ENCODE measurements at regions not wholly inside any gene's neighbourhood (a gene's known extent, or its start where the extent isn't known, plus 50 kb on each side); places are given as distances from the start of the nearest gene placed in this dataset.
A peak's percentile ranks its signal among the peaks of the same experiment; 100 is the strongest.

- peaks cover 0 to 20% of the 10 kb centered on the region in 2 donors for H3K36me3 Mint-ChIP-seq
- H3K9me3 Mint-ChIP-seq = peaks cover 5 to 14% (median 9%) of the 10 kb centered on the region in 7 donors
- no peak overlapping the region for H3K4me3 Mint-ChIP-seq
- no peaks in the 10 kb centered on the region for H3K4me1 Mint-ChIP-seq
- no peak for ATAC-seq (ENCODE audit: low read depth in 2 of 2)
- no peak for DNase-seq
- H3K27ac Mint-ChIP-seq = no peak overlapping the region
- H3K27me3 Mint-ChIP-seq = peaks cover 0 to 6% (median 0%) of the 10 kb centered on the region in 3 donors
Observed at GRCh38 chr12:46679754-46680153, 146.0 kb downstream of the SLC38A4 start.

GRCh38 chr12:46678426-46678825, 147.4 kb downstream of the SLC38A4 start:
- no peak overlapping the region for H3K27ac Mint-ChIP-seq
- DNase-seq (no peak), ATAC-seq (ENCODE audit: low read depth in 2 of 2) (no peak)
- peaks cover 0 to 7% of the 10 kb centered on the region in 2 donors for H3K36me3 Mint-ChIP-seq
- peaks cover 0 to 5% (median 0%) of the 10 kb centered on the region in 7 donors for H3K9me3 Mint-ChIP-seq
- H3K27me3 Mint-ChIP-seq = no peaks in the 10 kb centered on the region
- no peak overlapping the region for H3K4me3 Mint-ChIP-seq
- no peaks in the 10 kb centered on the region for H3K4me1 Mint-ChIP-seq

GRCh38 chr12:46677749-46678148, 148.0 kb downstream of the SLC38A4 start:
- no peak for ATAC-seq (ENCODE audit: low read depth in 2 of 2)

GRCh38 chr12:46676797-46677520, 148.8 kb downstream of the SLC38A4 start:
- Mint-ChIP-seq H3K4me1 (no peaks in the 10 kb centered on the region), H3K9me3 (peaks cover 0 to 2% (median 0%) of the 10 kb centered on the region in 7 donors), H3K4me3 (no peak overlapping the region), H3K36me3 (no peaks in the 10 kb centered on the region), H3K27me3 (no peaks in the 10 kb centered on the region), H3K27ac (peak overlapping the region in 1 of 6 donors; percentile 33)
- ATAC-seq (ENCODE audit: low read depth in 2 of 2) (no peak), DNase-seq (no peak)

More at GRCh38 chr12:46677749-46678148, 148.0 kb downstream of the SLC38A4 start:
- no peak for DNase-seq
- H3K4me3 Mint-ChIP-seq = no peak overlapping the region
- H3K27me3 Mint-ChIP-seq = no peaks in the 10 kb centered on the region
- H3K27ac Mint-ChIP-seq = no peak overlapping the region
- peaks cover 0 to under 1% (median 0%) of the 10 kb centered on the region in 7 donors for H3K9me3 Mint-ChIP-seq
- no peaks in the 10 kb centered on the region for H3K4me1 Mint-ChIP-seq
- peaks cover 0 to under 1% of the 10 kb centered on the region in 2 donors for H3K36me3 Mint-ChIP-seq

GRCh38 chr12:46676396-46676795, 149.4 kb downstream of the SLC38A4 start:
- Mint-ChIP-seq H3K27ac (peak overlapping the region in 1 of 6 donors; percentile 26), H3K27me3 (no peaks in the 10 kb centered on the region), H3K9me3 (peaks cover 0 to 2% (median 0%) of the 10 kb centered on the region in 7 donors), H3K4me3 (no peak overlapping the region), H3K36me3 (no peaks in the 10 kb centered on the region), H3K4me1 (no peaks in the 10 kb centered on the region)
- DNase-seq (no peak), ATAC-seq (ENCODE audit: low read depth in 2 of 2) (no peak)

- H3K36me3 Mint-ChIP-seq = no peaks in the 10 kb centered on the region
- H3K27me3 Mint-ChIP-seq = no peaks in the 10 kb centered on the region
- ATAC-seq (ENCODE audit: low read depth in 2 of 2) (no peak), DNase-seq (no peak)
- H3K4me1 Mint-ChIP-seq = no peaks in the 10 kb centered on the region
- peak overlapping the region in 1 of 6 donors; percentile 0 for H3K27ac Mint-ChIP-seq
- peaks cover 0 to 2% (median 0%) of the 10 kb centered on the region in 7 donors for H3K9me3 Mint-ChIP-seq
- H3K4me3 Mint-ChIP-seq = no peak overlapping the region
Observed at GRCh38 chr12:46675736-46676135, 150.1 kb downstream of the SLC38A4 start.

- Mint-ChIP-seq H3K9me3 (peaks cover 0 to 5% (median 2%) of the 10 kb centered on the region in 7 donors), H3K27me3 (no peaks in the 10 kb centered on the region), H3K4me3 (no peak overlapping the region), H3K36me3 (peaks cover 3 to 9% of the 10 kb centered on the region in 2 donors), H3K27ac (peak overlapping the region in 2 of 6 donors; percentile 57 to 63), H3K4me1 (no peaks in the 10 kb centered on the region)
- DNase-seq (no peak), ATAC-seq (ENCODE audit: low read depth in 2 of 2) (no peak)
Observed at GRCh38 chr12:46674800-46675199, 151.0 kb downstream of the SLC38A4 start.

- no peak for ATAC-seq (ENCODE audit: low read depth in 2 of 2)
- Mint-ChIP-seq H3K27me3 (no peaks in the 10 kb centered on the region), H3K36me3 (peaks cover 5 to 11% of the 10 kb centered on the region in 2 donors), H3K4me3 (no peak overlapping the region), H3K27ac (no peak overlapping the region), H3K4me1 (no peaks in the 10 kb centered on the region), H3K9me3 (peaks cover 0 to 5% (median 2%) of the 10 kb centered on the region in 7 donors)
- no peak for DNase-seq
Observed at GRCh38 chr12:46674129-46674528, 151.7 kb downstream of the SLC38A4 start.

GRCh38 chr12:46671102-46671501, 154.7 kb downstream of the SLC38A4 start:
- peaks cover 5 to 11% of the 10 kb centered on the region in 2 donors for H3K36me3 Mint-ChIP-seq
- H3K4me3 Mint-ChIP-seq = no peak overlapping the region
- ATAC-seq (ENCODE audit: low read depth in 2 of 2) (no peak), DNase-seq (no peak)
- H3K27ac Mint-ChIP-seq = no peak overlapping the region
- no peaks in the 10 kb centered on the region for H3K27me3 Mint-ChIP-seq
- H3K4me1 Mint-ChIP-seq = no peaks in the 10 kb centered on the region
- H3K9me3 Mint-ChIP-seq = peaks cover 0 to 5% (median 2%) of the 10 kb centered on the region in 7 donors

- Mint-ChIP-seq H3K9me3 (peaks cover 0 to 5% (median 2%) of the 10 kb centered on the region in 7 donors), H3K36me3 (peaks cover 5 to 11% of the 10 kb centered on the region in 2 donors), H3K27me3 (no peaks in the 10 kb centered on the region), H3K4me3 (no peak overlapping the region), H3K27ac (no peak overlapping the region), H3K4me1 (no peaks in the 10 kb centered on the region)
- no peak for DNase-seq
- ATAC-seq (ENCODE audit: low read depth in 2 of 2) = no peak
Observed at GRCh38 chr12:46670636-46671035, 155.2 kb downstream of the SLC38A4 start.

- peaks cover 5 to 11% of the 10 kb centered on the region in 2 donors for H3K36me3 Mint-ChIP-seq
- DNase-seq (no peak), ATAC-seq (ENCODE audit: low read depth in 2 of 2) (no peak)
- H3K27me3 Mint-ChIP-seq = no peaks in the 10 kb centered on the region
- H3K4me1 Mint-ChIP-seq = peaks cover 0 to 5% (median 4%) of the 10 kb centered on the region in 3 donors
- no peak overlapping the region for H3K27ac Mint-ChIP-seq
- peaks cover 0 to 5% (median 2%) of the 10 kb centered on the region in 7 donors for H3K9me3 Mint-ChIP-seq
- no peak overlapping the region for H3K4me3 Mint-ChIP-seq
Observed at GRCh38 chr12:46669720-46670119, 156.1 kb downstream of the SLC38A4 start.

- Mint-ChIP-seq H3K36me3 (peaks cover 5 to 11% of the 10 kb centered on the region in 2 donors), H3K27ac (no peak overlapping the region), H3K9me3 (peaks cover 0 to 5% (median 2%) of the 10 kb centered on the region in 7 donors), H3K4me3 (no peak overlapping the region), H3K4me1 (peaks cover 0 to 8% (median 4%) of the 10 kb centered on the region in 3 donors), H3K27me3 (no peaks in the 10 kb centered on the region)
- ATAC-seq (ENCODE audit: low read depth in 2 of 2) (no peak), DNase-seq (no peak)
Observed at GRCh38 chr12:46667551-46667950, 158.2 kb downstream of the SLC38A4 start.

- H3K4me3 Mint-ChIP-seq = no peak overlapping the region
Observed at GRCh38 chr12:46664761-46665287, 161.0 kb downstream of the SLC38A4 start.

GRCh38 chr12:46663318-46663717, 162.5 kb downstream of the SLC38A4 start:
- Mint-ChIP-seq H3K4me1 (peaks cover 20 to 37% (median 24%) of the 10 kb centered on the region in 3 donors), H3K9me3 (no peaks in the 10 kb centered on the region), H3K27ac (peak overlapping the region in 1 of 6 donors; percentile 38), H3K36me3 (no peaks in the 10 kb centered on the region), H3K27me3 (no peaks in the 10 kb centered on the region), H3K4me3 (no peak overlapping the region)
- ATAC-seq (ENCODE audit: low read depth in 2 of 2) (no peak), DNase-seq (no peak)

More at GRCh38 chr12:46664761-46665287, 161.0 kb downstream of the SLC38A4 start:
- H3K36me3 Mint-ChIP-seq = peaks cover 2 to 3% of the 10 kb centered on the region in 2 donors
- ATAC-seq (ENCODE audit: low read depth in 2 of 2) = peak in 1 of 2 donors; percentile 47
- H3K27ac Mint-ChIP-seq = peak overlapping the region in 1 of 6 donors; percentile 49
- no peak for DNase-seq
- H3K4me1 Mint-ChIP-seq = peaks cover 17 to 27% (median 22%) of the 10 kb centered on the region in 3 donors
- H3K9me3 Mint-ChIP-seq = peaks cover 0 to under 1% (median 0%) of the 10 kb centered on the region in 7 donors
- no peaks in the 10 kb centered on the region for H3K27me3 Mint-ChIP-seq

All from naive B cell (primary cell).